ENCODE measurements at regions not wholly inside any gene's neighbourhood (a gene's known extent, or its start where the extent isn't known, plus 50 kb on each side); places are given as distances from the start of the nearest gene placed in this dataset.
A peak's percentile ranks its signal among the peaks of the same experiment; 100 is the strongest.

GRCh38 chr5:34501016-34501415 is 155.1 kb upstream of the RAI14 start:
- TF ChIP-seq, protein P1, sequence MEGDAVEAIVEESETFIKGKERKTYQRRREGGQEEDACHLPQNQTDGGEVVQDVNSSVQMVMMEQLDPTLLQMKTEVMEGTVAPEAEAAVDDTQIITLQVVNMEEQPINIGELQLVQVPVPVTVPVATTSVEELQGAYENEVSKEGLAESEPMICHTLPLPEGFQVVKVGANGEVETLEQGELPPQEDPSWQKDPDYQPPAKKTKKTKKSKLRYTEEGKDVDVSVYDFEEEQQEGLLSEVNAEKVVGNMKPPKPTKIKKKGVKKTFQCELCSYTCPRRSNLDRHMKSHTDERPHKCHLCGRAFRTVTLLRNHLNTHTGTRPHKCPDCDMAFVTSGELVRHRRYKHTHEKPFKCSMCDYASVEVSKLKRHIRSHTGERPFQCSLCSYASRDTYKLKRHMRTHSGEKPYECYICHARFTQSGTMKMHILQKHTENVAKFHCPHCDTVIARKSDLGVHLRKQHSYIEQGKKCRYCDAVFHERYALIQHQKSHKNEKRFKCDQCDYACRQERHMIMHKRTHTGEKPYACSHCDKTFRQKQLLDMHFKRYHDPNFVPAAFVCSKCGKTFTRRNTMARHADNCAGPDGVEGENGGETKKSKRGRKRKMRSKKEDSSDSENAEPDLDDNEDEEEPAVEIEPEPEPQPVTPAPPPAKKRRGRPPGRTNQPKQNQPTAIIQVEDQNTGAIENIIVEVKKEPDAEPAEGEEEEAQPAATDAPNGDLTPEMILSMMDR (conservative IDR thresholded peaks at IDR 0.05; ENCODE audit: low read depth in 2 of 2) = no peak
- no peak for TF ChIP-seq EZH2 (IDR thresholded peaks at IDR 0.05; ENCODE audit: low read depth, unreplicated experiment)
- TF ChIP-seq ZNF114 (CRISPR knock-in tag; IDR thresholded peaks at IDR 0.05) = no peak
- TF ChIP-seq CREB1 (CRISPR knock-in tag; IDR thresholded peaks at IDR 0.05; ENCODE audit: low read depth) = no peak
- TF ChIP-seq, protein P2, sequence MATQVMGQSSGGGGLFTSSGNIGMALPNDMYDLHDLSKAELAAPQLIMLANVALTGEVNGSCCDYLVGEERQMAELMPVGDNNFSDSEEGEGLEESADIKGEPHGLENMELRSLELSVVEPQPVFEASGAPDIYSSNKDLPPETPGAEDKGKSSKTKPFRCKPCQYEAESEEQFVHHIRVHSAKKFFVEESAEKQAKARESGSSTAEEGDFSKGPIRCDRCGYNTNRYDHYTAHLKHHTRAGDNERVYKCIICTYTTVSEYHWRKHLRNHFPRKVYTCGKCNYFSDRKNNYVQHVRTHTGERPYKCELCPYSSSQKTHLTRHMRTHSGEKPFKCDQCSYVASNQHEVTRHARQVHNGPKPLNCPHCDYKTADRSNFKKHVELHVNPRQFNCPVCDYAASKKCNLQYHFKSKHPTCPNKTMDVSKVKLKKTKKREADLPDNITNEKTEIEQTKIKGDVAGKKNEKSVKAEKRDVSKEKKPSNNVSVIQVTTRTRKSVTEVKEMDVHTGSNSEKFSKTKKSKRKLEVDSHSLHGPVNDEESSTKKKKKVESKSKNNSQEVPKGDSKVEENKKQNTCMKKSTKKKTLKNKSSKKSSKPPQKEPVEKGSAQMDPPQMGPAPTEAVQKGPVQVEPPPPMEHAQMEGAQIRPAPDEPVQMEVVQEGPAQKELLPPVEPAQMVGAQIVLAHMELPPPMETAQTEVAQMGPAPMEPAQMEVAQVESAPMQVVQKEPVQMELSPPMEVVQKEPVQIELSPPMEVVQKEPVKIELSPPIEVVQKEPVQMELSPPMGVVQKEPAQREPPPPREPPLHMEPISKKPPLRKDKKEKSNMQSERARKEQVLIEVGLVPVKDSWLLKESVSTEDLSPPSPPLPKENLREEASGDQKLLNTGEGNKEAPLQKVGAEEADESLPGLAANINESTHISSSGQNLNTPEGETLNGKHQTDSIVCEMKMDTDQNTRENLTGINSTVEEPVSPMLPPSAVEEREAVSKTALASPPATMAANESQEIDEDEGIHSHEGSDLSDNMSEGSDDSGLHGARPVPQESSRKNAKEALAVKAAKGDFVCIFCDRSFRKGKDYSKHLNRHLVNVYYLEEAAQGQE (IDR thresholded peaks at IDR 0.05; ENCODE audit: unreplicated experiment) = no peak
- TF ChIP-seq, protein P3, sequence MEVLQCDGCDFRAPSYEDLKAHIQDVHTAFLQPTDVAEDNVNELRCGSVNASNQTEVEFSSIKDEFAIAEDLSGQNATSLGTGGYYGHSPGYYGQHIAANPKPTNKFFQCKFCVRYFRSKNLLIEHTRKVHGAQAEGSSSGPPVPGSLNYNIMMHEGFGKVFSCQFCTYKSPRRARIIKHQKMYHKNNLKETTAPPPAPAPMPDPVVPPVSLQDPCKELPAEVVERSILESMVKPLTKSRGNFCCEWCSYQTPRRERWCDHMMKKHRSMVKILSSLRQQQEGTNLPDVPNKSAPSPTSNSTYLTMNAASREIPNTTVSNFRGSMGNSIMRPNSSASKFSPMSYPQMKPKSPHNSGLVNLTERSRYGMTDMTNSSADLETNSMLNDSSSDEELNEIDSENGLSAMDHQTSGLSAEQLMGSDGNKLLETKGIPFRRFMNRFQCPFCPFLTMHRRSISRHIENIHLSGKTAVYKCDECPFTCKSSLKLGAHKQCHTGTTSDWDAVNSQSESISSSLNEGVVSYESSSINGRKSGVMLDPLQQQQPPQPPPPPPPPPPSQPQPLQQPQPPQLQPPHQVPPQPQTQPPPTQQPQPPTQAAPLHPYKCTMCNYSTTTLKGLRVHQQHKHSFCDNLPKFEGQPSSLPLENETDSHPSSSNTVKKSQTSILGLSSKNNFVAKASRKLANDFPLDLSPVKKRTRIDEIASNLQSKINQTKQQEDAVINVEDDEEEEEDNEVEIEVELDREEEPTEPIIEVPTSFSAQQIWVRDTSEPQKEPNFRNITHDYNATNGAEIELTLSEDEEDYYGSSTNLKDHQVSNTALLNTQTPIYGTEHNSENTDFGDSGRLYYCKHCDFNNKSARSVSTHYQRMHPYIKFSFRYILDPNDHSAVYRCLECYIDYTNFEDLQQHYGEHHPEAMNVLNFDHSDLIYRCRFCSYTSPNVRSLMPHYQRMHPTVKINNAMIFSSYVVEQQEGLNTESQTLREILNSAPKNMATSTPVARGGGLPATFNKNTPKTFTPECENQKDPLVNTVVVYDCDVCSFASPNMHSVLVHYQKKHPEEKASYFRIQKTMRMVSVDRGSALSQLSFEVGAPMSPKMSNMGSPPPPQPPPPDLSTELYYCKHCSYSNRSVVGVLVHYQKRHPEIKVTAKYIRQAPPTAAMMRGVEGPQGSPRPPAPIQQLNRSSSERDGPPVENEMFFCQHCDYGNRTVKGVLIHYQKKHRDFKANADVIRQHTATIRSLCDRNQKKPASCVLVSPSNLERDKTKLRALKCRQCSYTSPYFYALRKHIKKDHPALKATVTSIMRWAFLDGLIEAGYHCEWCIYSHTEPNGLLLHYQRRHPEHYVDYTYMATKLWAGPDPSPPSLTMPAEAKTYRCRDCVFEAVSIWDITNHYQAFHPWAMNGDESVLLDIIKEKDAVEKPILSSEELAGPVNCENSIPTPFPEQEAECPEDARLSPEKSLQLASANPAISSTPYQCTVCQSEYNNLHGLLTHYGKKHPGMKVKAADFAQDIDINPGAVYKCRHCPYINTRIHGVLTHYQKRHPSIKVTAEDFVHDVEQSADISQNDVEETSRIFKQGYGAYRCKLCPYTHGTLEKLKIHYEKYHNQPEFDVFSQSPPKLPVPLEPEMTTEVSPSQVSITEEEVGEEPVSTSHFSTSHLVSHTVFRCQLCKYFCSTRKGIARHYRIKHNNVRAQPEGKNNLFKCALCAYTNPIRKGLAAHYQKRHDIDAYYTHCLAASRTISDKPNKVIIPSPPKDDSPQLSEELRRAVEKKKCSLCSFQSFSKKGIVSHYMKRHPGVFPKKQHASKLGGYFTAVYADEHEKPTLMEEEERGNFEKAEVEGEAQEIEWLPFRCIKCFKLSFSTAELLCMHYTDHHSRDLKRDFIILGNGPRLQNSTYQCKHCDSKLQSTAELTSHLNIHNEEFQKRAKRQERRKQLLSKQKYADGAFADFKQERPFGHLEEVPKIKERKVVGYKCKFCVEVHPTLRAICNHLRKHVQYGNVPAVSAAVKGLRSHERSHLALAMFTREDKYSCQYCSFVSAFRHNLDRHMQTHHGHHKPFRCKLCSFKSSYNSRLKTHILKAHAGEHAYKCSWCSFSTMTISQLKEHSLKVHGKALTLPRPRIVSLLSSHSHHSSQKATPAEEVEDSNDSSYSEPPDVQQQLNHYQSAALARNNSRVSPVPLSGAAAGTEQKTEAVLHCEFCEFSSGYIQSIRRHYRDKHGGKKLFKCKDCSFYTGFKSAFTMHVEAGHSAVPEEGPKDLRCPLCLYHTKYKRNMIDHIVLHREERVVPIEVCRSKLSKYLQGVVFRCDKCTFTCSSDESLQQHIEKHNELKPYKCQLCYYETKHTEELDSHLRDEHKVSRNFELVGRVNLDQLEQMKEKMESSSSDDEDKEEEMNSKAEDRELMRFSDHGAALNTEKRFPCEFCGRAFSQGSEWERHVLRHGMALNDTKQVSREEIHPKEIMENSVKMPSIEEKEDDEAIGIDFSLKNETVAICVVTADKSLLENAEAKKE (CRISPR knock-in tag; IDR thresholded peaks at IDR 0.05) = no peak
- no peak for TF ChIP-seq EZH2phosphoT487 (IDR thresholded peaks at IDR 0.05; ENCODE audit: unreplicated experiment)
- no peak for TF ChIP-seq JUNB (IDR thresholded peaks at IDR 0.05; ENCODE audit: unreplicated experiment)
- TF ChIP-seq ZNF331 (CRISPR knock-in tag; IDR thresholded peaks at IDR 0.05; ENCODE audit: low read depth) = no peak
- no peak for TF ChIP-seq STAT1 (IDR thresholded peaks at IDR 0.05; ENCODE audit: unreplicated experiment)
- TF ChIP-seq ETS1 (IDR thresholded peaks at IDR 0.05) = no peak
- DNase-seq (ENCODE audit: low spot score) = no peak
- Histone ChIP-seq H2AFZ (peak overlapping the region; percentile 86; the same call in 1 of the 2 replicates), H3K27me3 (ENCODE audit: insufficient read depth) (no peaks in the 10 kb centered on the region), H3K27ac (ENCODE audit: low read depth) (no peak overlapping the region), H3K79me2 (replicated peaks; ENCODE audit: insufficient read depth) (no peaks in the 10 kb centered on the region), H3K4me1 (ENCODE audit: insufficient read depth) (peaks cover 9% of the 10 kb centered on the region), H3F3A (replicated peaks; ENCODE audit: low read depth) (no peaks in the 10 kb centered on the region), H4K20me1 (replicated peaks; ENCODE audit: insufficient read depth) (no peaks in the 10 kb centered on the region), H3K9me2 (ENCODE audit: insufficient read depth) (no peaks in the 10 kb centered on the region; the same call in 1 of the 2 replicates), H3K4me2 (no peak overlapping the region), H3K36me3 (ENCODE audit: insufficient read depth) (no peaks in the 10 kb centered on the region), H3K4me3 (no peak overlapping the region)
- Mint-ChIP-seq H3K4me3 (no peak overlapping the region), H3K9me3 (peaks cover 5% of the 10 kb centered on the region; the same call in 2 of the 3 replicates), H3K27ac (no peak overlapping the region), H3K27me3 (ENCODE audit: insufficient read depth, low read depth, poor library complexity) (peaks cover 2% of the 10 kb centered on the region), H3K36me3 (ENCODE audit: low read depth) (no peaks in the 10 kb centered on the region), H3K4me1 (peaks cover 9% of the 10 kb centered on the region)
- ATAC-seq = no peak

All from GM23338 (cell line).